Progenitor cell of endocrine pancreas (in vitro differentiated cells): ENCODE measurements at regions not wholly inside any gene's neighbourhood (a gene's known extent, or its start where the extent isn't known, plus 50 kb on each side); places are given as distances from the start of the nearest gene placed in this dataset.
A peak's percentile ranks its signal among the peaks of the same experiment; 100 is the strongest.

Experiments
- DNase-seq: peaks from one replicate; pipeline ENCODE4 v3.0.0; 2021; ENCODE audit warnings: low spot score; ENCODE audit not compliant: unreplicated experiment
- H3K27ac Mint-ChIP-seq: 2 replicates; pipeline ENCODE4 v1.8.0; 2021; ENCODE audit warnings: mild to moderate bottlenecking, moderate library complexity, mixed read lengths
- H3K27me3 Mint-ChIP-seq: 2 replicates; pipeline ENCODE4 v1.8.0; 2021; ENCODE audit warnings: mixed read lengths
- H3K36me3 Mint-ChIP-seq: 2 replicates; pipeline ENCODE4 v1.8.0; 2022; ENCODE audit warnings: mixed read lengths; ENCODE audit not compliant: insufficient read depth
- H3K4me1 Mint-ChIP-seq: 2 replicates; pipeline ENCODE4 v1.8.0; 2021; ENCODE audit warnings: low read depth, mixed read lengths
- H3K4me3 Mint-ChIP-seq: 2 replicates; pipeline ENCODE4 v1.8.0; 2021; ENCODE audit warnings: low read depth, mild to moderate bottlenecking, moderate library complexity, mixed read lengths
- H3K9me3 Mint-ChIP-seq: 2 replicates; pipeline ENCODE4 v1.8.0; 2021; ENCODE audit warnings: low read depth, mixed read lengths
- CTCF ChIP-seq: fragments of 200-600 bp; sonication (generic); IDR thresholded peaks from one replicate; pipeline ENCODE4 v1.5.0; 2021; ENCODE audit warnings: antibody characterized with exemption, mild to moderate bottlenecking; ENCODE audit not compliant: unreplicated experiment

GRCh38 chr1:94721240-94721639 lies 98.9 kb upstream of the SLC44A3 start:
- Mint-ChIP-seq H3K36me3 (peaks cover 26% of the 10 kb centered on the region), H3K27ac (no peak overlapping the region), H3K9me3 (no peaks in the 10 kb centered on the region), H3K4me3 (no peak overlapping the region), H3K27me3 (no peaks in the 10 kb centered on the region), H3K4me1 (no peaks in the 10 kb centered on the region)
- DNase-seq: no peak
- no peak for TF ChIP-seq CTCF

- H3K27ac Mint-ChIP-seq: no peak overlapping the region
- no peaks in the 10 kb centered on the region for H3K27me3 Mint-ChIP-seq
- no peak for DNase-seq
- no peaks in the 10 kb centered on the region for H3K9me3 Mint-ChIP-seq
- TF ChIP-seq CTCF: no peak
- H3K4me1 Mint-ChIP-seq: no peaks in the 10 kb centered on the region
- no peak overlapping the region for H3K4me3 Mint-ChIP-seq
- peaks cover 23% of the 10 kb centered on the region for H3K36me3 Mint-ChIP-seq
Observed at GRCh38 chr1:94719926-94720793, 100.0 kb upstream of the SLC44A3 start.

- no peak for DNase-seq
- Mint-ChIP-seq H3K4me1 (no peaks in the 10 kb centered on the region), H3K27me3 (no peaks in the 10 kb centered on the region), H3K9me3 (no peaks in the 10 kb centered on the region), H3K36me3 (peaks cover 26% of the 10 kb centered on the region), H3K27ac (no peak overlapping the region), H3K4me3 (no peak overlapping the region)
- TF ChIP-seq CTCF: no peak
Observed at GRCh38 chr1:94716965-94717364, 103.2 kb upstream of the SLC44A3 start.

- Mint-ChIP-seq H3K4me3 (no peak overlapping the region), H3K27ac (peak overlapping the region; percentile 44), H3K9me3 (no peaks in the 10 kb centered on the region), H3K27me3 (no peaks in the 10 kb centered on the region), H3K36me3 (peaks cover 26% of the 10 kb centered on the region), H3K4me1 (no peaks in the 10 kb centered on the region)
- DNase-seq: no peak
- no peak for TF ChIP-seq CTCF
Observed at GRCh38 chr1:94715321-94715720, 104.8 kb upstream of the SLC44A3 start.

GRCh38 chr1:94714552-94714951 lies 105.6 kb upstream of the SLC44A3 start:
- H3K4me1 Mint-ChIP-seq: peaks cover 3% of the 10 kb centered on the region
- H3K9me3 Mint-ChIP-seq: no peaks in the 10 kb centered on the region
- H3K4me3 Mint-ChIP-seq: no peak overlapping the region
- no peak overlapping the region for H3K27ac Mint-ChIP-seq
- H3K36me3 Mint-ChIP-seq: peaks cover 22% of the 10 kb centered on the region
- H3K27me3 Mint-ChIP-seq: no peaks in the 10 kb centered on the region
- no peak for TF ChIP-seq CTCF
- DNase-seq: no peak
